ENCODE measurements at regions not wholly inside any gene's neighbourhood (a gene's known extent, or its start where the extent isn't known, plus 50 kb on each side); places are given as distances from the start of the nearest gene placed in this dataset.

- no peak for DNase-seq (ENCODE audit: extremely low spot score, unreplicated experiment)
- Mint-ChIP-seq H3K9me3 (peaks cover 5% of the 10 kb centered on the region), H3K27ac (no peak overlapping the region), H3K36me3 (no peaks in the 10 kb centered on the region), H3K4me1 (ENCODE audit: unreplicated experiment) (peaks cover 12% of the 10 kb centered on the region), H3K4me3 (no peak overlapping the region), H3K27me3 (peaks cover 10% of the 10 kb centered on the region)
- TF ChIP-seq CTCF (conservative IDR thresholded peaks at IDR 0.05), result no peak
Observed at GRCh38 chr6:23390221-23390620, 735.8 kb upstream of the NRSN1 start.

- Mint-ChIP-seq H3K4me3 (no peak overlapping the region), H3K27me3 (peaks cover 10% of the 10 kb centered on the region), H3K36me3 (no peaks in the 10 kb centered on the region), H3K9me3 (peaks cover 5% of the 10 kb centered on the region), H3K27ac (no peak overlapping the region), H3K4me1 (ENCODE audit: unreplicated experiment) (peaks cover 3% of the 10 kb centered on the region)
- TF ChIP-seq CTCF (conservative IDR thresholded peaks at IDR 0.05), result no peak
- DNase-seq (ENCODE audit: extremely low spot score, unreplicated experiment), result no peak
Observed at GRCh38 chr6:23394681-23395080, 731.3 kb upstream of the NRSN1 start.

- peaks cover 3% of the 10 kb centered on the region for H3K4me1 Mint-ChIP-seq (ENCODE audit: unreplicated experiment)
- H3K27me3 Mint-ChIP-seq, result peaks cover 10% of the 10 kb centered on the region
- no peaks in the 10 kb centered on the region for H3K36me3 Mint-ChIP-seq
- no peak for DNase-seq (ENCODE audit: extremely low spot score, unreplicated experiment)
- H3K27ac Mint-ChIP-seq, result no peak overlapping the region
- H3K4me3 Mint-ChIP-seq, result no peak overlapping the region
- peaks cover 5% of the 10 kb centered on the region for H3K9me3 Mint-ChIP-seq
- TF ChIP-seq CTCF (conservative IDR thresholded peaks at IDR 0.05), result no peak
Observed at GRCh38 chr6:23395381-23395780, 730.6 kb upstream of the NRSN1 start.

GRCh38 chr6:23396949-23397348 lies 729.1 kb upstream of the NRSN1 start:
- Mint-ChIP-seq H3K27me3 (peaks cover 5% of the 10 kb centered on the region), H3K4me3 (no peak overlapping the region), H3K9me3 (no peaks in the 10 kb centered on the region), H3K4me1 (ENCODE audit: unreplicated experiment) (peaks cover 3% of the 10 kb centered on the region), H3K27ac (no peak overlapping the region), H3K36me3 (no peaks in the 10 kb centered on the region)
- DNase-seq (ENCODE audit: extremely low spot score, unreplicated experiment), result no peak
- TF ChIP-seq CTCF (conservative IDR thresholded peaks at IDR 0.05), result no peak

- H3K36me3 Mint-ChIP-seq, result no peaks in the 10 kb centered on the region
- no peak for DNase-seq (ENCODE audit: extremely low spot score, unreplicated experiment)
- peaks cover 5% of the 10 kb centered on the region for H3K4me1 Mint-ChIP-seq (ENCODE audit: unreplicated experiment)
- TF ChIP-seq CTCF (conservative IDR thresholded peaks at IDR 0.05), result no peak
- no peak overlapping the region for H3K27ac Mint-ChIP-seq
- H3K27me3 Mint-ChIP-seq, result peaks cover under 1% of the 10 kb centered on the region
- no peak overlapping the region for H3K4me3 Mint-ChIP-seq
- H3K9me3 Mint-ChIP-seq, result no peaks in the 10 kb centered on the region
Observed at GRCh38 chr6:23403460-23403859, 722.6 kb upstream of the NRSN1 start.

GRCh38 chr6:23409531-23409930 lies 716.5 kb upstream of the NRSN1 start:
- Mint-ChIP-seq H3K27ac (no peak overlapping the region), H3K27me3 (peaks cover 2% of the 10 kb centered on the region)

More at GRCh38 chr6:23409531-23409930, 716.5 kb upstream of the NRSN1 start:
- DNase-seq (ENCODE audit: extremely low spot score, unreplicated experiment), result no peak
- H3K36me3 Mint-ChIP-seq, result peaks cover 3% of the 10 kb centered on the region
- TF ChIP-seq CTCF (conservative IDR thresholded peaks at IDR 0.05), result no peak
- H3K9me3 Mint-ChIP-seq, result peaks cover 5% of the 10 kb centered on the region
- no peak overlapping the region for H3K4me3 Mint-ChIP-seq
- peaks cover 13% of the 10 kb centered on the region for H3K4me1 Mint-ChIP-seq (ENCODE audit: unreplicated experiment)

All from type B pancreatic cell (in vitro differentiated cells).